ENCODE measurements at regions not wholly inside any gene's neighbourhood (a gene's known extent, or its start where the extent isn't known, plus 50 kb on each side); places are given as distances from the start of the nearest gene placed in this dataset.

DNA sequence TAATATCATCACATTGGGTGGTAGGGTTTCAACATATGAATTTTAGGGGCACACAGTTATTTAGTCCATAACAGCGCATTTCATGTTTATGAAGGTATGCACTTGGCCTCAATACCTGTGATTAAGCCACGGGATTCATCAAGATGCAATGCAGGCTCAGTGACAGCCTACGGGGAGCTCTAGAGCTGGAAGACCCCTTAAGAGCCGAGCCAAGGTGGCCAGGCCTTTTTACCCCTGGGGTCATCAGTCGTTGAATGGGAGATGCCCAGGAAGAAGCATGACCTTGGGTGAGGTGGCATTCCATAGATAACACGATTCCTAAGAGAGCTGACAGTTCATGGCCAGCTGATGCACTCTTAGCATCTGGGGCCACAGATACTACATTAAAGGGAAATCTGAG, 380.0 kb downstream of the ZNF536 start:
- Histone ChIP-seq H3K4me1 (no peaks in the 10 kb centered on the region), H3K36me3 (no peaks in the 10 kb centered on the region), H3K27ac (no peak overlapping the region), H3K27me3 (no peaks in the 10 kb centered on the region), H3K9me3 (peaks cover 0 to 20% of the 10 kb centered on the region in 2 donors), H3K4me3 (no peak overlapping the region)
- DNase-seq (ENCODE audit: low spot score), result no peak
- TF ChIP-seq, protein P1, sequence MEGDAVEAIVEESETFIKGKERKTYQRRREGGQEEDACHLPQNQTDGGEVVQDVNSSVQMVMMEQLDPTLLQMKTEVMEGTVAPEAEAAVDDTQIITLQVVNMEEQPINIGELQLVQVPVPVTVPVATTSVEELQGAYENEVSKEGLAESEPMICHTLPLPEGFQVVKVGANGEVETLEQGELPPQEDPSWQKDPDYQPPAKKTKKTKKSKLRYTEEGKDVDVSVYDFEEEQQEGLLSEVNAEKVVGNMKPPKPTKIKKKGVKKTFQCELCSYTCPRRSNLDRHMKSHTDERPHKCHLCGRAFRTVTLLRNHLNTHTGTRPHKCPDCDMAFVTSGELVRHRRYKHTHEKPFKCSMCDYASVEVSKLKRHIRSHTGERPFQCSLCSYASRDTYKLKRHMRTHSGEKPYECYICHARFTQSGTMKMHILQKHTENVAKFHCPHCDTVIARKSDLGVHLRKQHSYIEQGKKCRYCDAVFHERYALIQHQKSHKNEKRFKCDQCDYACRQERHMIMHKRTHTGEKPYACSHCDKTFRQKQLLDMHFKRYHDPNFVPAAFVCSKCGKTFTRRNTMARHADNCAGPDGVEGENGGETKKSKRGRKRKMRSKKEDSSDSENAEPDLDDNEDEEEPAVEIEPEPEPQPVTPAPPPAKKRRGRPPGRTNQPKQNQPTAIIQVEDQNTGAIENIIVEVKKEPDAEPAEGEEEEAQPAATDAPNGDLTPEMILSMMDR (IDR thresholded peaks at IDR 0.05), result no peak

DNA sequence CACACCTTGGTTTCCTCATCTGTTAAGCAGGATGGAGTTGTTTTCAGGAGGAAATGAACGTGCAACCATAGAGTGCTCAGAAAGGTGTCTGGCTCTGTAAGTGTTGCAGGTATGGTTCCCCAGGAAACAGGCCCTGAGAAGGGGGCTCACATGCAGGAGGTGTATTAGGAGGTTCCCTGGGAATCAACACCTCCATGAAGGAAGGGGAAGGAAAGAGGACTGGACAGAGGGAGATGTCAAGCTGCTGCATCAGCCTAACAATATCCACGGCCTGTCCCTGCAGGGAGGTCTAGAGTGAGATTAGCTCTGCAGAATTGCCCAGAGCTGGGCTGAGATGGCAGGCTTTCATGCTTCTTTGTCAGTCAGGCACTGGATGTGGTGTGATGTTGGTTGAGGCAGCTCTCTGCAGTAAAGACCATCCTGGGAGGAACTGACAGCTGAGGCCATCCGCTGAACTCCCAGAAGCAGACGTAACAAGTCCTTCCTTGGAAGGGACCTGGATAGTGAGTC, 373.3 kb downstream of the ZNF536 start:
- no peak overlapping the region for H3K27ac ChIP-seq
- TF ChIP-seq, protein P1 (IDR thresholded peaks at IDR 0.05), result no peak
- no peaks in the 10 kb centered on the region for H3K36me3 ChIP-seq
- peaks cover 0 to 14% of the 10 kb centered on the region in 2 donors for H3K9me3 ChIP-seq
- no peak overlapping the region for H3K4me3 ChIP-seq
- H3K4me1 ChIP-seq, result peaks cover 0 to 4% of the 10 kb centered on the region in 2 donors
- no peaks in the 10 kb centered on the region for H3K27me3 ChIP-seq
- peak; percentile 36 for DNase-seq (ENCODE audit: low spot score)

DNA sequence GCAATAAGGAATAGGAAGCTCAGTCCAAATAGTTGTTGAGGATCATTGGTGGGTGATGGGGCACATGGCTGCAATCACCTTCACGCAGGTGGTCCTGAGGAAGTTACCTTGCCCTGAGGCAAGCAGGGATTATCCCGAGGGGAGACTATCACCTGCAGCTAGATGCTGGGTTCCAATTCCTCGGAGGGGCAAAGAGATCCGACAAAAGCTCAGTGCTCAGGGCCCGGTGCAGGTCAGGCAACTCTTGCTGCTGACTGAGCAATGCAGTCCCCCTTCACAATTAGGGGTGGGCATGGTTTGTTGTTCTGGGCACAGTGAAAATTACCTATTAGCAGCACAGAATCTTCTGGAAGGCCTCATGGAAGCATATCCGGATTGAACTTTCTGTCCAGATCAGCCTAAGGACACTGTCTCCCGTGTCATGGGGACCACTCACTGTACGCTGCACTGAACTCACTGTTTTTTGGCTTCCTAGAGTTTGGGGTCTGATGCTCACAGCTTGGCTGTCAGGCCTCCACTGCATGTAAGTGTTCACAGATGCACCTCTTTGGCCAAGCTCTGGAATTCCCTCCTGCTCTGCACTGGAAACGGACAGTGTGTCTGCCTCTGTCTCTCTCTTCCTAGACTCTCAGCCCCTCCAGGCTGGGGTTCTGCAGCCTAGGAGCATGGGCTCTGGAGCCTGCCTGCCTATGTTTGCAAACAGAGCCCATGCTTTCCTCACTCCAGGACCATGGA, 372.7 kb downstream of the ZNF536 start:
- Histone ChIP-seq H3K9me3 (peaks cover 0 to 8% of the 10 kb centered on the region in 2 donors), H3K36me3 (no peaks in the 10 kb centered on the region), H3K4me3 (no peak overlapping the region), H3K4me1 (peaks cover 0 to 4% of the 10 kb centered on the region in 2 donors), H3K27me3 (no peaks in the 10 kb centered on the region), H3K27ac (no peak overlapping the region)
- TF ChIP-seq, protein P1 (IDR thresholded peaks at IDR 0.05), result no peak
- peak; percentile 36 for DNase-seq (ENCODE audit: low spot score)

DNA sequence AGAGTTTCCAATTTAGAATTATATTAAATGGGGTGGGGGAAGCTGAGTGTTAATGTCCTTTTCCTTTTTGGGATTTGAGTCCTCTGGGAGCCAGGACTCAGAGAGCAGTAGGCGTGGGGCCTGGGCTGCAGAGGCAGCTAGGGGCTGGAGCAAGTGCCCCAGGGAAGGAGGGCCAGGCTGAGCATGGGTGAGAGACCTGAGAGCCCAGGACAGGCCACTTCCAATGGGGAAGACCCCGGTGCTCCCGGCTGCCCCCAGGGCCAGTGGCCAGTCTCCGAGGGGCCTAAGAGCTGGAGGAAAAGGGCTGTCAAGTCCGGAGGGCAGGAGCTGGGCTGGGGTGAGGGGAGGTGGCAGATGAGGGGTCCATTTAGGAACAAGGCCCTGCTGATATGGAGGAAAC, 371.5 kb downstream of the ZNF536 start:
- peaks cover 0 to 4% of the 10 kb centered on the region in 2 donors for H3K4me1 ChIP-seq
- peak; percentile 26 for DNase-seq (ENCODE audit: low spot score)
- H3K9me3 ChIP-seq, result no peaks in the 10 kb centered on the region
- H3K27me3 ChIP-seq, result no peaks in the 10 kb centered on the region
- TF ChIP-seq, protein P1 (IDR thresholded peaks at IDR 0.05), result no peak
- H3K36me3 ChIP-seq, result no peaks in the 10 kb centered on the region
- no peak overlapping the region for H3K27ac ChIP-seq
- no peak overlapping the region for H3K4me3 ChIP-seq

DNA sequence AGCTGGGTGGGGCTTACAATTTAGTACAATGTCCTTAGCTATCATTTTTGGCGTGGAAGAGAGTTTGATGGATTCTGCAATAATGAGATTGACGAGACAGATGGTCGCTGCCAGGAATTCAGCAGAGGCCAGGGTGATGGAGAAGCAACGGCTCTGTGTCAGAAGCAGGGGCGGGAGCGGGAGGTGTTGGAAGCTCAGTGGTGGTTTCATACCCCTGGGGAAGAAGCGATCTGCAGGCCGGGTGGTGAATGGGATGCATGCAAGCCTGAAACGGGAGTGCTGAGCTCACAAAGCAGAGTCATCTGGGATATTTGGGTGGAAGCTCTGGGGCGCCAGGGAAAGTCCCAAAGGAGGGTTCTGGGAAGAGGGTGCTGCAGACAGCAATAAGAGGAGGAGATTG, 370.8 kb downstream of the ZNF536 start:
- TF ChIP-seq, protein P1 (IDR thresholded peaks at IDR 0.05), result no peak
- peak; percentile 54 for DNase-seq (ENCODE audit: low spot score)
- H3K27me3 ChIP-seq, result no peaks in the 10 kb centered on the region

More for the DNA sequence above, 370.8 kb downstream of the ZNF536 start:
- Histone ChIP-seq H3K36me3 (no peaks in the 10 kb centered on the region), H3K27ac (no peak overlapping the region), H3K4me3 (no peak overlapping the region), H3K9me3 (no peaks in the 10 kb centered on the region), H3K4me1 (peaks cover 0 to 4% of the 10 kb centered on the region in 2 donors)

All from right atrium auricular region (tissue), 2 donors.